Activated CD8-positive, alpha-beta memory T cell treated with anti-CD3 and anti-CD28 coated beads for 48 hours (primary cell): ENCODE measurements at regions not wholly inside any gene's neighbourhood (a gene's known extent, or its start where the extent isn't known, plus 50 kb on each side); places are given as distances from the start of the nearest gene placed in this dataset.
"Not testable (repeated sequence)": the region's sequence is repeated elsewhere in the genome, so short reads cannot be mapped to it uniquely, and the experiment has no call there.

Experiments
- DNase-seq, 3 experiments: peaks; one replicate each; pipeline ENCODE4 v3.0.0-alpha.2; 2020; ENCODE audit warnings: low read depth in 2 of 3, low spot score in 2 of 3

GRCh38 chr1:38152351-38153065 lies 105.9 kb upstream of the POU3F1 start:
- no peak for DNase-seq

GRCh38 chr1:38151399-38151798 lies 104.8 kb upstream of the POU3F1 start:
- DNase-seq, result no peak

- DNase-seq, result not testable (repeated sequence)
These were observed 99.5 kb upstream of the POU3F1 start for GRCh38 chr1:38146079-38146478.

GRCh38 chr1:38142606-38143005 lies 96.0 kb upstream of the POU3F1 start:
- DNase-seq, result no peak

- DNase-seq, result no peak
These were observed 94.9 kb upstream of the POU3F1 start for GRCh38 chr1:38141483-38141882.

GRCh38 chr1:38139738-38140487 lies 93.3 kb upstream of the POU3F1 start:
- no peak for DNase-seq

- no peak for DNase-seq
These were observed 92.1 kb upstream of the POU3F1 start for GRCh38 chr1:38138498-38139233.

- no peak for DNase-seq
These were observed 90.6 kb upstream of the POU3F1 start for GRCh38 chr1:38137164-38137563.

- DNase-seq, result no peak
These were observed 89.2 kb upstream of the POU3F1 start for GRCh38 chr1:38135625-38136414.

- DNase-seq, result no peak
These were observed 87.7 kb upstream of the POU3F1 start for GRCh38 chr1:38134294-38134755.

GRCh38 chr1:38133756-38134155 lies 87.2 kb upstream of the POU3F1 start:
- DNase-seq, result no peak

- no peak for DNase-seq
These were observed 86.7 kb upstream of the POU3F1 start for GRCh38 chr1:38133304-38133703.

- DNase-seq, result no peak
These were observed 86.1 kb upstream of the POU3F1 start for GRCh38 chr1:38132681-38133080.

GRCh38 chr1:38131024-38131585 lies 84.5 kb upstream of the POU3F1 start:
- DNase-seq, result no peak

GRCh38 chr1:38129971-38130370 lies 83.4 kb upstream of the POU3F1 start:
- no peak for DNase-seq

GRCh38 chr1:38129473-38129872 lies 82.9 kb upstream of the POU3F1 start:
- DNase-seq, result no peak

- DNase-seq, result no peak
These were observed 82.4 kb upstream of the POU3F1 start for GRCh38 chr1:38128926-38129453.

GRCh38 chr1:38128511-38128910 lies 81.9 kb upstream of the POU3F1 start:
- no peak for DNase-seq

- DNase-seq, result no peak
These were observed 80.8 kb upstream of the POU3F1 start for GRCh38 chr1:38127428-38127827.

- DNase-seq, result no peak
These were observed 80.4 kb upstream of the POU3F1 start for GRCh38 chr1:38126970-38127369.
